ENCODE measurements at regions not wholly inside any gene's neighbourhood (a gene's known extent, or its start where the extent isn't known, plus 50 kb on each side); places are given as distances from the start of the nearest gene placed in this dataset.
A peak's percentile ranks its signal among the peaks of the same experiment; 100 is the strongest.

DNA sequence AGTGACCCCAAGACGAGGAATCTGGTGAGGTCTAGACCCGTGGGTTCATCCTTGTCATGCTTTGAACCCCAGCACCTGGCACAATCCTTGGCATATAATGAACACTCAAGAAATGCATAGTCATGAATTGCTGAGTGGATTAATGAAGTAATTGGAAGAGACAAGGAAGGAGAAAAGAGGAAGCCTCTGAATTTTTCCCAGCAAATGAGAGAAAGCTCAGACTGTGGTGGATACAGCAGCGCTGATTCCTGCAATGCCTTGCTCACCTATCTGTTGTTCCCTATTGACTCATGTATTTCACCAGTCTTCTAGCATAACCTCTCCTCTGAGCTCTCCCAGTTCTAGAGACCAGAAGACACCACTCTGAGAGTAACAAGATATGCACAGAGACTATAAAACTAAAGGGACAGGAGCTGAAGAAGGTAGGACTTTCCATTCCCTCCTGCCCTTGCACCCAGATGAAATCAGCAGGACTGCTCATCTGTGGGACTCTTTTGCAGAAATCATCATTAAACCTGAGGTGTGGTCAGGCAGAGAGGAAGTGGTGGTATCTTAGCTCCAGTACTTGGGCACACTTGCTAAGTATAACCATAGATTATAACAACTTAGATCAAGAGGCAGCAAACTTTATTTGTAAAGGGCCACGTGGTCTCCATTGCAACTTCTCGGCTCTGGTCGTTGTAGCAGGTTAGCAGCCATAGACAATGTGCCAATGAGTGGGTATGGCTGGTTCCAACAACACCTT, 102.8 kb downstream of the MAF start:
- DNase-seq (ENCODE audit: low spot score) = no peak

DNA sequence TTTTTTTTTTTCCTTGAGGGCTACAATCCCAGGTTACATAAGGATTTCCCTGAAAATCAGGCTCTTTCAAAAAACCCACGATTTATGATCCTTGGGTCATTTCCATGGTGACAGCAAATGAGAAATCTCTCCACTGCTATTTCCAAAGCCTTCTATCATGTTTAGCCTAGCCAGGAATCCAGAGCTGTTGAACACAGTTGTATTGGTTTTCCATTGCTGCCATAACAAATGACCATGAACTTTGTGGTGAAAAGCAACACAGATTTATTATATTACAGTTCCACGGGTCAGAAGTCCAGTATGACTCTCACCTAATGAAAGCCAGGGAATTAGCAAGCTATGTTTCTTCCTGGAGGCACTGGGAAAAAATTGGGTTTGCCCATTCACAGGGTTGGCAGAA, 106.6 kb downstream of the MAF start:
- no peak for DNase-seq (ENCODE audit: low spot score)

DNA sequence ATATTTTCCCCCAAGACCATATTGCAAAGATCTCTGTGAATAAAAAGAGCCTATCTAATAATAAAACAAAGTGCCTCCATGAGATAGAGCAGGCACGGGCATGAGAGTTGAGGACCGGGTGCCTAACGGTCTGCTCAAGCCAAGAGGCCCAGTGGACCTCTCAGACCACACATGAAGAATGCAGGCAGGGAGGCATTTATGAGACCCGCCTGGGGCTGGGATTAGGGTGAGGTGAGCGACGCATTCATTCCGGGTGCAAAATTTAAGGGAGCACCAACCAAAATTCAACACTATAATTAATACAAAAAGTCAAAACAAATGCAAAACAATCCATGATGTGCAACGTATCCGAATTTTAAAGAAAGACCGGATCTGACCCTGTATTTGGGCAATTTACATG, 108.5 kb downstream of the MAF start:
- DNase-seq (ENCODE audit: low spot score) = no peak

DNA sequence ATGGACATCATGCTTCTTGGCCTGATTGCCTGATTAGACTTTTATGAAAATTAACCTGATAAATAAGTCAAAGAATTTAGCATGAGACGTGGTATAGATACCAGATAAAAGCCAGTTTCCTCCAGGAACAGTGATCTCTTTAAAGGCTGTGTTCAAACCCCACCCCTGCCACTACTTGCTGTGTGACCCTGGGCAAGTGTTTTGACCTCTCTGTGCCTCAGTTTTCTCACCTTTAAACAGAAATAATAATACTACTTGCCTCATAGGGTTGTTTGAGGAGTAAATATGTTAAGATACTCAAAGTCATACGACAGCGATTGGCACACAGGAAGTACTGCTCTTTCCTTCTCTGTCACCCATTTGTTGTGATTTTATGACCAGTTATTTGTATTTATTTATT, 115.5 kb downstream of the MAF start:
- no peak for DNase-seq (ENCODE audit: low spot score)

DNA sequence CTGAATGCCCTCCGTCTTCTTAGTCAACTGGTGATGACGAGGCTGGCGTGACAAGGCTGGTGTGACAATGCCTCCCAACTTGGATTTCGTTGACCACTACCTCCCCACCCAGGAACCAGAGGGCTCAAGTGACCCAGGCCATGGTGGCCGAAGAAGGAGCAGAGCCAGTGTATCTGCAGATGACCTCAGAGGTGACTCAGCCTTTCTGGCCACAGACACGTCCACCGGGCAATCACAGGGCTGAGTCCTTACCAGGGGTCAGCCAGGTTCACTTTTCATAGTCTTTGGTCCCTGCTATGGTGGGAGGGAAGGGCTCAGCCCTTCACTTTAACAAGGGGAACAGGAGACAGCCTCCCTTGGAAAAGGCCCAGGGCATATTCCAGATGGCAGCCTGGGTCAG, 116.3 kb downstream of the MAF start:
- DNase-seq (ENCODE audit: low spot score) = peak; percentile 16

DNA sequence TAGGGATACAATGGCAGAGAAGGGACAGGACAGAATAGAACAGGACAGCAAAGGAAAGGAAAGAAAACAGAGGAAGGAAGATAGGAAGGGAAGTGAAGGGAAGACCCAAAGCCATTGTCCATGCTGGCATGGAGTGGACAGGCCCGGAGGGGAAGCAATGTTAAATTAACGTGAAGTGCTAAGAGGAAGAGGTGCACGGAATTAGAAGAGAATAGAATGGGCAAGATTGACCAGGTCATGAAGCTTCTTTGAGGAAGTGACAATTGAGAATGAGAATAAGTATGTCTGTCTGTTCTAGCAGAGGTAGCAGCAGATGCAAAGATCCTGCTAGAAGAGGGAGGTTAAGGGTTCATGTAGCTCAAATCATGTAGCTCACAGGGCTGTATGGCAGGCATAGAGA, 117.2 kb downstream of the MAF start:
- DNase-seq (ENCODE audit: low spot score) = no peak

DNA sequence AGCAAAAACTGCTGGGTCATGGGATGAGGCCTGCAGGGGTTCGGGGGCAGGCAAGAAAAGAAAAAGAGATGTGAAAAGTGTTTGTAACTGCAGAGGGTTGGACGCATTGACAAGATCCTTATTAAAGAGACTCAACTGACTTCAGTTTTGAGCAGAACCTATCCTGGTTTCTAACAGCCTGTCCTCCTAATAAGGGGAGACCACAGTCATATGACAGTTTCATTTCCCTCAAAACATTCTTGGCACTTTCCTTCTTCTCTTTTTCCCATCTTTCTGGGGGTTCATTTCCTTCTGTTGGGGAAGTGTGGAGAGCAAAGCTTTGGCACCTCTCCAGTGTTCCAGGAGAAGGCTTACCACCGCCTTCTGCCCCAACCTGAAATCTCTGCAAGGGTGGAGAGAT, 118.5 kb downstream of the MAF start:
- no peak for DNase-seq (ENCODE audit: low spot score)

DNA sequence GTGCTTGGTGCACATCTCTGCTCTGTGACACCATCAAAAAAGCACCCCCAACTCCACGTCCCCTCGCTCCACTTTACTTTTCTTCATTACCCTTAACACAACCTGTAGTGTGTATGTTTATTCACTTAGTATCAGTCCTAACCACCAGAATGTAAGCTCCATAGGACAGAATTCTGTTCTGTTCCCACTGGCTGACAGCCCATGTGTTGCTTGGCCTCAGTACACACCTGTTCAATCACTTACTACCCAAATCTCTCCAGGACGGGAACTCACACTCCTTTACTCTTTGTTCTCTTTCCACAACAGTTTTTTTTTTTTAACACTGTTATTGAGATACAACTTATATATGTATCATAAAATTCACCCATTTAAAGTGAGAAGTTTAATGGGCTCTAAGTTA, 119.6 kb downstream of the MAF start:
- no peak for DNase-seq (ENCODE audit: low spot score)

DNA sequence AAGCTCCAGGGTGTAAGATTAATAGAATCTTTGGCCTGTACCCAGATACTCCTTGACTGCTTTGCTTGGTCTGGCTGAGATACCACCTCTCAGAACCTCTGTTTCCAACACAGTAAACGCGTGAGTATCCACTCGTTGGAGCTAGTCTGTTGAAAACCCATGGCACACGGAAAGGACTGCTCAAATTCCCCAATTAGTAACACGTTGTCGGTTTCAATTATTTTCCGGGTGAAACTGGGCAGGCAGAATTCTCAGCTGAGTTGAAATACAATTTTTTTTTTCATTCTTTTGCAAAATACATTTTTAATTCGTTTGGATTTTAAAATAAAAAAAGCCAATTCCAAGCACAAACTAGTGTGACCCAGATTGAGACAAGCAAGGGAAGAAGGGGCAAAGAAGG, 120.5 kb downstream of the MAF start:
- no peak for DNase-seq (ENCODE audit: low spot score)

DNA sequence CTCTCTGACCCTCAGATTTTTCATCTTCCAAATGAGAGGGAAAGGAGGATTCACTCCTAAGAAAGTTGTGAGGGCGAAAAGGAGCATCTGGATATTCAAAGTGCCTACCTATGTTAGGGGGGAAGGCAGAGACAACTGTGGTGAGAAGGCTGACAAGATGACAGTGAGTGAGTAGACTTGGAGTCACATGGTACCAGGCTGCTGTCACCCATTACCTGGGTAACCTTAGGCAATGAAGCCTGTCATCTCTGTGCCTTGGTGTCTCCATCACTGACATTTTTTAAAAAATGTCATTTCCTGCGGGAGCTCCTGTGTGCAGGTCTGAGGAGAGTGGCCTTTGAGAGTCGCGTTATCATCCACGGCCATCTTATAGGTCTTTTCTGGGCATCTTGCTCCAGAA, 124.0 kb downstream of the MAF start:
- no peak for DNase-seq (ENCODE audit: low spot score)

DNA sequence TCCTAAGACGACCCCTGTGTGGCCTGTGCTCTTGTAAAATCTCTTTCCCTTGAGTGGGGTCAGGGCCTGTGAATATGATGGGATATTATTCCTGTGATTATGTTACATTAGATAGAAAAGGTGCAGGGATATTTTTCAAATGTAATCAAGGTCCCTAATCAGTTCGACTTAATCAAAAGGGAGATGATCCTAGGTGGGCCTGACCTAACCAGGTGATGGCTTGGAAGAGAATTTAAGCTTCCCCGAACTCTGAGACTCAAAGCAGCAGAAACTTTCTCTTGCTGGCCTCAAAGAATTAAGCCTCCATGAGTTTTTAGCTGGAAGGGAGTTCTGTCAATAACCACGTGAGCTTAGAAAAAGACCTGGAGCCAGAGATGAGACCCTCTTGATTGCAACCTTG, 124.7 kb downstream of the MAF start:
- DNase-seq (ENCODE audit: low spot score) = no peak

DNA sequence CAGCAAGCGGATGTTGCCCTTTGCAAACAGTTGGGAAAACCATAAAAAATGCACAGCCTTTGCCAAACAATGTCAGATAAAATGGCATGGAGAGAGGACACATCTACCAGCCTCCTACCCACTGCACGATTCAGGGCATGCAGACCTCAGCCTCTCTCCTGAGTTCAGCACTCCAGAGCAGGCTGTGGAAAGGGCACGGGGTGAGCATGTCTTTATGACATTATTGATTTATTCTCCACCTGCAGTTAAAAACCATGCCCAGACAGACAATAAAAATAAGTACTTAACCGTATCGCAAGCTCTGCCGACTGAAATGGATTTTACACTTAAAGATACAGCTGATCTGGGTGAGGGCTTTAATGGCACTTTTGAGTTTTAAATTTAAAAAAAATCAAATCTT, 127.1 kb downstream of the MAF start:
- no peak for DNase-seq (ENCODE audit: low spot score)

DNA sequence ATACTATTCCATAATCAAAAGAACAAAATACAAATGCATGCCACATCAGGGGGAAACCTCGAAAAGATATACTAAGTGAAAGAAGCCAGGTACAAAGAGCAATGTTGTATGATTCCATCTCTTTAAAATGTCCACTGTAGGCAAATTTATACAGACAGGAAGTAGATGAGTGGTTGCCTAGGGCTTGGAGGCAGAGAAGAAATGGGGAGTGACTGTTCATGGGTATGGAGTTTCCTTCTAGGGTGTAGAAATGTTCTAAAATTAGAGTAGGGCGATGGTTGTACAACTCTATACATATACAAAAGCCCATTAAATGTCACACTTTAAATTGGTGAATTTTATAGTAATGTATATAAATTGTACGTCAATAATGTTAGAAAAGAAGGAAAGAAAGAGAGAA, 128.1 kb downstream of the MAF start:
- DNase-seq (ENCODE audit: low spot score) = no peak

DNA sequence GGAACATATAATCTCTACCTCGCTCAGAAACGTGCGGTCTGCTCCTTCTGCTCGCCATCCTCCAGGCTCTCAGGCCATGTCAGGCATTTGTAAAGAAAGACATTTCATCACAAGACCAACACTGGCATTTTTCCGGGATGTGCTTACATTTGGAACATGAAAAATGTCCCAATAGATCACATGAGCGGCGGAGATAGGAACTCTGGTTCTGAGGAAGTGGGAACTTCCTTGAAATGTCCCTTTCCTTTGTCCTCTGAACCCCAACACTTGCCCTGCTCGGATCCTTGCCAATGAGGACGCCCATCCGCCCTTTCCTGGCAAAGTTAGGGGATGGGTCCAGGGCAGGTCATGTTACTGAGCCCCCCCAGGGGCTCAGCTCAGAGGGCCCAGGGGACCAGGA, 130.5 kb downstream of the MAF start:
- DNase-seq (ENCODE audit: low spot score) = no peak

DNA sequence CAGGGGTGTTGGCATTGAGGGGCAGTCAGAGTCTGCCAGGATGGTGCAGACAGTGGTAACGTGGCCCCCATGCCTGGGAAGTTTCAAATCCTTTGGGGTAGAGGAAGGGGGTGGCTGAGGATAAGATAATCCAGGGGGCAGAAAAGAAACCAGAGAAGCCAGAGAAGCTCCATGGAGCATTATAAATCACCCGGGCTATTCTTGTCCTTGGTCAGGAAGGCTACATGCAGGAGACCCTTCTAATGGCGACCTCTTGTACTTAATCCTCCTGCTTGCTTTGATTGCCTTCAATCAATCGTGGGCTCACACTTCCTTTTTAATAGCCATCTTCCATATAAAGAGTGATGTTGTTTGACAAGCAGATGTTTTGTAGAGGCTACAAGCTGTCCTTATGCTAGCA, 131.9 kb downstream of the MAF start:
- DNase-seq (ENCODE audit: low spot score) = no peak

DNA sequence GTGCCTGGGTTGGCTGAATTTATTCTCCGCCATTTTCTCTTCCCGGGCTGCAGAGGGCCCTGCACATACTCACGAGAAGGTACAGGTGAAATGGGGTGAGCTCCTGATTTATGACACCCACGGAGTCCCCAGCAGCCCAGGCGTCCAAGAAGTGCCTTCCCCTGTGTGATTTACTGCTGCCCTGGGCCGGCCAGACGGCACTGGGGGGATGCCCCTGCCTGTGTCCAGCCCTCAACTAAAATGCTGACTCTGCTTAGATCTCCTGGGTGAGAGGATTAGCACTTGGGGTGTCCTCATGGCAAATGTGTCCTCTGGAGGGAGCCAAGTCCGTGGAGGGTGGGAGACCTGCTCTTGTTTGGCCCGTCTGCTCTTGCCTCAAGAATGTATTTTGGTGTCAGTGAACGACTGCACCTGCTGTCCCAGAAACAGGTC, 132.4 kb downstream of the MAF start:
- DNase-seq (ENCODE audit: low spot score) = no peak

DNA sequence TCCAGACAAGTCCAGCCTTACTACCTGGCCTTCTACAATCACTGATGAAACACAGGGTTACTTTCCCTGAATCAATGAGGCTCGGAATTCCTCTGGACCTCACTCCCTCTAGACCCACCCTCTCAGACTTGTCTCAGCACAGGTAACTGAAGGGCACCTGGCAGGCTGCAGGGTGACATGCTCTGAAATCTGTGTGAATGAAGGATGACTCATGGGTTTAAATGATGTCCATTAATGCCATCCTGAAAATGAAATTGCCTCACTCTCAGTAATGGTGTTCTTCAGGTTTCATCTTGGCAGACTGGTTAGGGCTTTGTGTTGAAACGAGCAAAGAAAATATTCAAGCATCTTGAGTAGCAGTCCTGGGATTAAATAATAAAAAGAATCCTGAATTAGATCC, 134.4 kb downstream of the MAF start:
- DNase-seq (ENCODE audit: low spot score) = no peak

DNA sequence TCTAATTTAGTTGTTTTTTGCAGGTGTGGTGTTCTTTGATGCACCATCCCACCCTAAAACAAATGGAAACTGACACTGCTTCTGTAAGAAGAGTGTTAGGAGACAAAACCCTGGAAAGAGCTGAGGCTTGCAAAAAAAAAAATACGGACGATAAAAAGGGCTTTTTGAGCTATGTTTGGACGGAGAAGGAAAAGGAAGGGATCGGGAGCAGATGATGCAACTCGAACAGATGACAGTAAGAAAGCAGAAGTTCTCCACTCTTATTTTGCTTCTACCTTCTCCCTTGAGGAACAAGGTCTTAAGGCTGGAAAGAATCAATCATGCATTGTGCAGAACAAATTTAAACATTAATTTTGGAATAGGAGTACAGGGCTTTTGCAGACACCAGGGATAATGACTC, 136.7 kb downstream of the MAF start:
- no peak for DNase-seq (ENCODE audit: low spot score)

DNA sequence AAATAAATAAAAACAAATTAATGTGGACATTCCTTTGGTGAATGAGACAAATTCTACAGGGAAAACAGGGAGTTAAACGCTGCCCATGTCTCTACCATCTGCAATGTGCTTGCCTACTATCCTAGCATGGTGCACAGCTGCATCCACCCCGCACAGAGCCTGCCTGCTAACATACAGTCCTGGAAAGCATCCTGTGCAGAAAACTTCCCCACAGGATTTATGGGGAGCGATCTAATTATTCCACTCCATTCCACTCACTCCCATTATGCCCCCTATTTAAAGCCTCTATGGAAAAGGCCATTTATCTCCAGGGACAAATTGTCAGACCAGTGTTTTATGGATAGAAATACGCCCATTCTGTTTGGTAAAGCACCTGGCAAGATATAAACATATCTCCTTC, 144.5 kb downstream of the MAF start:
- no peak for DNase-seq (ENCODE audit: low spot score)

DNA sequence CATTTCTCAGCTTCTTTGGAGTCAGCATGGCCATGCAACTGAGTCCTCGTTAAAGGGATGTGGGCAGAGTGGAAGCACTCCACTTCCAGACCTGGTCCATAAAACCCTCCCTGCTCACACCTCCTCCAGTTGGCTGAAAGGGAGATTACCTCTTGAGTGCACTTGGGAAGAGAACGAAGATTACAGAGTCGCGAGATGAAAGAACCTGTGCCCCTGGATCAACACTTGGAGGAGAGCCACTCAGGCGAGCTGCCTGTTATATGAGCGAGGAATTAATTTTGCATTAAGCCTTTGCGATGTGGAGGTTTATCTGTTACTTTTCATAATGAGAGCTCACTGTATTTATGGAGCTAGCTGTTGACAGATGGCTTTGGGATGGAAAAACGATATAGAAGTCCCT, 147.9 kb downstream of the MAF start:
- no peak for DNase-seq (ENCODE audit: low spot score)

DNA sequence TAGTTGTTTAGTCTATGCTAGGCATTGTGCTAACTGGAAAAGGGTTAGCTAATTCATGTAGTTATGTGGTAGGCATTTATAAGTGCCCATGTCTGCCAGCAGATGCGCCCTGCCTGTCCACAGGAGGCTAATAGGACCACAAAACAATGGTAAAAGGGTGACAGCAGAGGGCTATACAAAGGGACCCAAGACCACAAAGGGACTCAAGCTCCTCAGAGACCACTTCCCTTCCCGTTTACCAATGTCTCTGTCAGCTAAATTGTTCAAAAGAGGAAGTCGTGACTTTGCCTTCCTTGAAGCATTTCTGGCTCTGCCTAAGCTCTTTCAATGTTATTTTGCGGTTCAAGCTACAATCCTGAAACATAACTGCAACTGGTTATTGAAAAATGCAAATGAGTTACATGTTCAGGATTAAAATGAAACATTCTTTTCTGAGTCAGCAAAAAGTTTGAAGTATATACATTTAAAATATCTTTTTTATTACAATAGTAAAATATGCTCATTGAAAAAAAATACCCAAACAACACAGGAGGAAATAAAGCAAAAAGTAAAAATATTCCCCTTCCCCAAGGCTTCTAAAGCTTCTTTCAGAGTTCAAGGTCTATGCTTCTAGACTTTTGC, 149.2 kb downstream of the MAF start:
- no peak for DNase-seq (ENCODE audit: low spot score)

DNA sequence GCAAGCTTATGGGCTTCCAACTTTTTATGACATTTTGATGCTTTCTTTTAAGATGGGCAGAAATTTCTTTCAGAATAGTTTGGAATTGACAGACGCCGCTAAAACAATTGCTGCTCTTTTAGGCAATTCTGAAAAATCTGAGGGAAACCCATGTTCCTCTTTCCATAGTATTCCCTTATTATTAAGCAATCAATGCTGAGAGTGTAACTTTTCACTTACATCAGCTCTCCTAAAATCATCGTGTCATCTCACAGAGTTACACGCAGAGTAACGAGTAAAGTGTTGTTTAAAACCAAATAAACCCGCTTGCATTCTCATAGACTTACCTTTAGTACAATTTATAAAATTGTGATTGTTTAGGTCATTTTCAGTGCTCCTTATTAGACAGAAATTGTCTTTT, 150.6 kb downstream of the MAF start:
- DNase-seq (ENCODE audit: low spot score) = no peak

DNA sequence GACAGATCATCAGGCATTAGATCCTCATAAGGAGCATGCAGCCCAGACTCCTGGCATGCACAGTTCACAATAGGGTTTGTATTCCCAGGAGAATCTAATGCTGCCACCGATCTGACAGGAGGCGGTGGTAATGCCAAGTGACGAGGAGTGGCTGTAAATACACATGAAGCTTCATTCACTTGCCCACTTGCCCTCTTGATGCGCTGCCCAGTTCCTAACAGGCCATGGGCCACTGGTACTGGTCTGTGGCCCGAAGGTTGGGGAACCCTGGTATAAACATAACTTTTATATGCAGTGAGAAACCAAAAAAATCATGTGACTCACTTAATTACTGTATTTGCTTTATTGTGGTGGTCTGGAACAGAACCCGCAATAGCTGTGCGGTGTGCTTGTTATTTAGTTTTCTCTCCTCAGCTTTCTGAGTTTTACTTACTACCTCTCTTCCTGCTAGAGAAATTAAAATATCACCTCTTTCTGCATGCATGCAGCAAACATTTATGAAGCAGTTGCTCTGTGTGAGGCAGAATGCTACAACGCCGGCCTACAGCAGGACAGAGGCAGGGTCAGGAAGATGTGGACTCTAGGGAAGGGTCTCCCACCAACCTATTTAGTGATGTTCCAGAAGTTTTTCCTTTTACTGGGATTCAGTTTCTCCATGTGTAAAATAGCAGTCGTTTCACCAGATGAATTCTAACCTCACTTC, 151.3 kb downstream of the MAF start:
- DNase-seq (ENCODE audit: low spot score) = no peak

DNA sequence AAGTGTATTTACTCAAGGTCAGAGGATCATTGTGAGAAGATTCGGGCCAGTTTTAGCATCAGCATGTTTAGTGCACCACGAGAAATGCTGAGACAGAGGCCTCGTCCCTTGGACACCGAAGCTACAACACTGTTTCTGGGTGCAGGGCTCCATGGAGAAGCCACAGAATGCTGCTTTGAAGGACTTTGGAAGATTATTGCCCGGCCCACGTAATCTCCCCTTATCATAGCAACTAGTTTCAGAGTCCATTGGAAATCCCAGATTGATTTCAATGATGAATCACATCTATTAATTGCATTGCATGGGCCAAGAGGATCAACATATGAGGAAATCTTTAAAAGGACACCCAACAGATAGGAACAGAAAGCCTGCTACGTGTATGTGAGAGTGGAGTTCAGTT, 156.0 kb downstream of the MAF start:
- DNase-seq (ENCODE audit: low spot score) = no peak
